UCSD-AML1 (cell line): ENCODE measurements at regions not wholly inside any gene's neighbourhood (a gene's known extent, or its start where the extent isn't known, plus 50 kb on each side); places are given as distances from the start of the nearest gene placed in this dataset.
"Not testable (repeated sequence)": the region's sequence is repeated elsewhere in the genome, so short reads cannot be mapped to it uniquely, and the experiment has no call there.

ENCODE experiments used
- DNase-seq: peaks from one replicate; lab custom pipeline; 2025; ENCODE audit not compliant: unreplicated experiment; lab: John Stamatoyannopoulos, UW

DNA sequence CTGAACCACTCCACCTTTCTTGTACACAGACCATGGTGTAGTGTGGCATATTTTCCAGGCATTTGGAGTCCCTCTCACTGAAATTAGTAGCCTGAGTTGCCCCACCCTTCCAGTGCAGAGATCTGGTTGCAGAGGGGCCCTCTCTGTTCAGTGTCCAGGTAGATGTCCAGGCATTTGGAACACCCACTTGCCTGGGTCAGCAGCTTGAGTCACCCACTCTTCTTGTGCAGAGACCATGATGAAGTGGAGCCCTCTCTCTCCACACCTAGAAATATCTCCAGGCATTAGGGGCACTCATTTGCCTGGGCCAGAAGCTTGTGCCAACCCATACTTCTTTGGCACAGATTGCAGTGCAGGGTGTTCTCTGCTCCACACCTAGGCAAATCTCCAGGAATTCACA is 2733.3 kb downstream of the PCDH7 start:
- no peak for DNase-seq

DNA sequence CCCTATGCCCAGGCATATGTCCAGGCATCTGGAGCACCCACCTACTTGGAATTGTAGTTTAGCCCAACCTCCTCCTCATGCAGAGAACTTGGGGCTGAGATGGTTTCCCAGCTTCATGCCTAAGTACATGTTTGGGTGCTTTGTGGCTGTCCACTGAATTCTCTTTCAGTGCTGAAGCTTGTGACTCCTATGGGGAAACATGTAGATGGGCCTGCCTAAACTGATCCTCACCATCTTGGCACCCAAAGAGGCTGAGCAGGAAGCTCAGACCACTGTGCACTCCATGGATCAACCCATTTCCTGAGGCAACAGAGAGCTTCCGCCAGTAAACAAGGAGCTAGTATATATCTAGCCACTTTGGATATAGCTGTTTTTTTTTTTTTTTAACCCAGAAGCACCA is 2733.7 kb downstream of the PCDH7 start:
- no peak for DNase-seq

DNA sequence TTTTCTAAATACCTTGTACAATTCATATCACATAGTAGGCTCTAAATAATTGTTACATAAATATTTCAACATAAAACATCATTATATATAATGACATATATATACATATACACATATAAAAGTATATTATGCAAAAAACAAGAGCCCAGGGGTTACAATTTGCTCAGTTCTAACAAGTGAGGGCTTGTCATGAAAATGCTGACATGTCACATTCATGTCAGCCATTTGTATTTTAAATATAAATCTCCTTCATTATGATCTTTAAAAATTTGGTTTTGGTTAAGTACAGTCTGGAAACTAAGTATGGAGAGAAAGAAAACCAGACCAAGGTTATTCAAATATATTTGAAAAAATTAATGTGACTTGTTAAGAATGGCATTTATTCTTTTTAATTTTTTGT is 2745.4 kb downstream of the PCDH7 start:
- DNase-seq = no peak

DNA sequence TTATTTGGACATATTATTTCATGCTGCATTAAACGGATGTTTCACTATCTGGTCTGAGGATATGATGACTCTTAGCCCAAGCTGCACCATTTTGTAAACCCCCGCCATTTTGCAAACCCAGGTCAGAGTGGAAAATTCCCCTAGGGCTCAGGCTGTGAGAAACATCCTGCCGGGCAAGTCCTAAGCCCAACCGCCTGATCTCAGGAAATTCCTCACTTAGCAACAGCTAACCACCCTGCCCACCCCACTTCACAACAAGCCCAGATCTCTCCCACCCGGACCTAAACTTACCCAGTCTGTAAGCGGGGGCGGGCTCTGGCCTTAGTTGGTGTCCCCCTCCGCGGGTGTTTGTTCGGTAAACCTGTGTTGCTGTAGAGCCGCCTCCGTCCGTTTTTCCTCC is 2747.1 kb downstream of the PCDH7 start:
- no peak for DNase-seq

DNA sequence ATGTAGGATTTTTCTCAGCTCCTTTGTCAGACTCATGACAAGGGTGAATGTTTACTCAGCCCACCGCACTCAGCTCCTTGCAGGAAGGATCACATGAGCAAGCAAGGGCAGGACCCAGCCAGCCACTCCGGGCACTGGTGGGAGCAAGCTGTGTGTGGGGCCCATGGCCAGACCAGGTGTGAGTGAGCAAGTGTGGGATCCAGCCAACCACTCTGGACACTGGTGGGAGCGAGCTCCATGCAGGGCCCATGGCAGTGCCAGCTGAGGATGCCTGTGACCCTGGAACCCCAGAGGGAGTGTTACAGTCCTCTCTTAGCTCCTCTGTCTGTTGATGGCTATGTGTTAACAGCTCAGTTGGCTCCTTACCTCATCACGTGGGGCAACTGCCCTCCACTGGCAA is 2750.6 kb downstream of the PCDH7 start:
- DNase-seq = no peak

DNA sequence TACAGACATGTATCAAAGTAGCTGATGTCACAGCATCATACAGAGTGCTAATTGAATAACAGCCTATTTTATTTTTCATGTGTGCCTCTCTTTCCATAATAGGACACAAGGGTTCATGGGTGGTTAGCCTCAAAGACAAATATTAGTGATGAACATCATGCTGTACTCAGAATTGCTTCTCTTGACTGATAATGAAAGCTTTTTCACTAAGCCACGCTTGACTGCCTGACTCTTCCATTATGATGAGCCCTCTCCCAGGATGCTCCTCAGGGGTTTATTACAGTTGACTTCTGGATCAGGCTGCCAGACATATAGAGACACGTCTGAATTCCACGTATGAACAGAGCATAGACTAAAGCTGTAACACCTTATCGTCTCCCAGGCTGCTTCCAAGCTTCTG is 2757.5 kb downstream of the PCDH7 start:
- DNase-seq = no peak

DNA sequence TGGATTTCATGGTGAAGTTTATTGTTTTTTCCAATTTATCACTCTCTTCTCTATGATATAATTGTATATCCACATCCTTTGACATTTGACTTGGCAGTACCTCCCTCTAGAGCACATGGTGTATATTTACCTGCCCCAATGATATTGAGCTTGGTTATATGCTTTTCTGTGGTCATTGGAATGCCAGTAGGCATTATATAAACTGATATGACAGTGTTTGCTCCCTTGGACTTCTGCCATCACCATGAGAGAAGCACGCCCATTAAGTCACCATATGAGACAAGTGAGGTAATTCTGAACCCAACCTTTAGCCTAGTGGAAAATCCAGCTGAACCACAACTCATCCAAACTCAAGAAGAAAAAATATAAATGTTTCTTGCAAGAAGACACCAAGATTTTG is 2761.5 kb downstream of the ARAP2 start:
- no peak for DNase-seq

DNA sequence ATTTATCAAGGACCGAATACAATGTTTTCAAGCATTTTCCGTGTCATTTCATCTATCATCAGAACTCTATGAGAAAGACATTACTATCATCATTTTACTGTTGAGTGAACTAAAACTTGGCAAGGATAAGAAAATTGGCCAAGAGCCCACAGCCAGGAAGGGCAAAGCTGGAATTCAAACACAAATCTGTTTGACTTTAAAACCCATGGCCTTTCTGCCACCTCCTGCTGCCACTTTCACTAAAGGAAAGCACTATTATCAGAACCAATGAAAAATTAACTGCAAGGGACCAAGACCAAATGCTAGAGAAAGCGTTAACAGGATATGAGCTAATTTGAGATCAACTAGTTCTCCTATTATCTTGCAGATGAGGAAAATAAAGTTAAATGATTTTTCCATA is 2759.2 kb downstream of the ARAP2 start:
- DNase-seq = no peak

DNA sequence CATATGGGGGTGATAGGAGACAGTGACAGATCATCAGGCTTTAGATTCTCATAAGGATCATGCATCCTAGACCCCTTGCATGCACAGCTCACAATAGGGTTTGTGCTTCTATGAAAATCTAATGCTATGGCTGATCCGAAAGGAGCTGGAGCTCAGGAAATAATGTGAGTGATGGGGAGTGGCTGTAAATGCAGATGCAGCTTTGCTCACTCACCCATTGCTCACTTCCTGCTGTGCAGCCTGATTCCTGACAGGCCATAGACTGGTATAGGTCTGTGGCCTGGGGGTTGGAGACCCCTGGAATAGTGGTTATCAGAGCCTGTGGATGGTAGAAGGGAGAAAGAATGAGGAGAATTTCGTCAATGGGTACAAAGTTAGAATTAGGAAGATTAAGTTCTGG is 2751.1 kb downstream of the ARAP2 start:
- no peak for DNase-seq

DNA sequence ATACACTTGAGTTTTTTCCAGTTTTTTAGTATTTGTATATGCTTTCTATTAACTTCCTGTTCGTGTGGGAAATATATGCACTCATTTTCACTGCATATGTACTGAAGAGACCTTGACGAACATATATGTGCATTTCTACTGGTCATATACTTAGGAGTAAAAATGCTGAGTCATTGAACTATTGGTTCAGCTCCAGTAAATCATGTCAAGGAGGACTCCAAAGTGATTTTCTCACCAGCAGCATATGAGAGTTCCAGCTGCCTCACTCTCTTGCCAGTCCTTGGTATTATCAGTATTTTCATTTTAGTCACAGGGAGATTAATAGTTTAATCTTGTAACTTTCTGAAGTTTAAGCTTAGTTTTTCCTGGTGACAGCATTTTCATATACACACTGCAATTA is 2750.2 kb downstream of the ARAP2 start:
- no peak for DNase-seq

DNA sequence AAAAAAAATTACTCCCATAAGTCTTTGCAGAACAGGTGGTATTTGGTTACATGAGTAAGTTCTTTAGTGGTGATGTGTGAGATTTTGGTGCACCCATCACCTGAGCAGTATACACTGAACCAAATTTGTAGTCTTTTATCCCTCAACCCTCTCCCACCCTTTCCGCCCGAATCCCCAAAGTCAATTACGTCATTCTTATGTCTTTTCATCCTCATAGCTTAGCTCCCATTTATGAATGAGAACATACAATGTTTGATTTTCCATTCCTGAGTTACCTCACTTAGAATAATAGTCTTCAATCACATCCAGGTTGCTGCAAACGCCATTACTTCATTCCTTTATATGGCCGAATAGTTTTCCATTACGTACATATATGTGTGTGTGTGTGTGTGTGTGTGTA is 2742.7 kb downstream of the ARAP2 start:
- DNase-seq = not testable (repeated sequence)

DNA sequence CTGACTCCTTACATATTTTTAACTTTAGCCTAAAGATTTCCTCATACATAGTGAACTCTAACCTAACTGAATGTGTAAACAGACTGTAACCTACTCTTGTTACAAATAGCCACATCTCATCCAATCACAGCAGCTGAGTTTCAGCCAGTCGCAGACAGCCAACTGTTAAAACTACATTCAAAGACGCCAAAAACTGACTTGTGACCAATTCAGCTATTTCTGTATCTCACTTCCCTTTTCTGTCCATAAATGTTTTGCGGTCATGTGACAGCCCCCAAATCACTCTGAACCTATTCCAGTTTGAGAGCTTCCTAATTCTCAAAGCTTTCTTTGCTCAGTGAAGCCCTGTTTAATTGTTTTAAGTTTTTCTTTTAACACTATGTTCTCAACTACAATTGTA is 2731.9 kb downstream of the ARAP2 start:
- DNase-seq = no peak

DNA sequence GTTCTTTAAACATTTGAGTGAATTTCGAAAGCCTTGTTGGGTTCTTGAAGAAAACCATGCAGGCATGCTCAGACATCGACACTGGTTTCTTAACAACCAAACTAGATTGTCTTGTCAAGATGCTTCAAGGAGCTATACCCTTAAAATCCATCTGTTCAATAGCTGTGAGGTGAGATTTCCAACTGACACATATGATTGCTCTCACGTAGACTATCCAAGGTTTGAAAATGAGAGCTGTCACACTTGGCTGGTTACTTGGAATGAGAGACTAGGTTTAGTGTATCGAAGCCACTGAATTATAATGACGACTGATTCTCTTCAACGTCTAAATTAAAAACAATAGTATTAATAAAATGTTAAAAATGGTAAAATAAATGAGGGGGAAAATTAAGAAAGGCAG is 2725.5 kb downstream of the ARAP2 start:
- no peak for DNase-seq

DNA sequence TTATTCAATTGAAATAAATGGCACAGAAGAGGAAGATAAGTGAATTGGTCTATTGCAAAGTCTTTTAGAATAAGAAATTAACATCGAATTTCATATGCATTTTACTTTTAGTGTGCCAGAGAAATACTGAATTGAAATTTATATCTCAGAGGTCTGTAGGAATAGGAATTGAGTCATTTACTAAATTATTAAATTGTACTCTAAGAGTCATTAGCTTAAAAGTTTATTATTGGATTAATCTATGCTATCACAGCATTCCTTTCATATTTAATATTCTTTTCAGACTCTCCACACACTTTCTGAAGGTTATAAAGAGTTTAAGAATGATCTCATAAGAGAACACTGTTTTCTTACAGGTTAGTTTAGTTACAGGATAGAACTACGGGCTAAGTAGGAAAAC is 2711.5 kb downstream of the ARAP2 start:
- no peak for DNase-seq

DNA sequence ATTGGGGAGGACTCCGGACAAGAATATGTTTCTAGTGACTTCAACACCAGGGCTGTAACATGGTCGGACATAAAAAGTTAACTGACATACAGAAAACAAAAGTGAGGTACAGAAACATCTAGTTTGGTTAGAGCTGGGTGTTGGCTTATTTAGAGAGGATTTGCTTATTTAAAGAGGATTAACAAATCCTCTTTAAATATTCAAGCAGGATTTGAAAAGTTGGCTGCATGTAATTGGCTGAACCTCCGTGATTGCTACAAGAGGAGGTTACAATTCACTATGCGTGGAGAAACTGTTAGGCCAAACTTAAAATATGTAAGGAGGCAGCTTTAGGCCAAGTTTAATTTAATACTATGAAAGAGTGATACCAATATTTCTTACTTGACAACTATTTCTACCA is 2707.4 kb downstream of the ARAP2 start:
- no peak for DNase-seq

DNA sequence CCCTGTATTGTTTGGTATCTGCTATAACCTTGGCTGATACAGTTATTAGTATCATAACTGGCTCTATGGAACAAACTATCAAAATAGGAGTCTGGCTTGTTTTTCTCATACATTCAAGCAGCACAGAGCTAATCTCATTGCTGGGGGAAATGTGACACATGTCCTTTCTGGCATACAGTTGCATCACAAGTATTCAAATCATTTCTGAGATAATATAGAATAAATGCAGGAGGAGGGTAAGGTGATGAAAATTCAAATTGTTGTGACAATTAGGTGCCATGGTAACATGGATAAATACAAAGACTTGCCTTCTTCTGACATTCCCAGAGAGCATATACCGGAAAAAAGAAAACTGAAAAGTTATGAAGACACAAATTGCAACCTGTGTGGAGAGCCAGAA is 2706.8 kb downstream of the ARAP2 start:
- DNase-seq = no peak

DNA sequence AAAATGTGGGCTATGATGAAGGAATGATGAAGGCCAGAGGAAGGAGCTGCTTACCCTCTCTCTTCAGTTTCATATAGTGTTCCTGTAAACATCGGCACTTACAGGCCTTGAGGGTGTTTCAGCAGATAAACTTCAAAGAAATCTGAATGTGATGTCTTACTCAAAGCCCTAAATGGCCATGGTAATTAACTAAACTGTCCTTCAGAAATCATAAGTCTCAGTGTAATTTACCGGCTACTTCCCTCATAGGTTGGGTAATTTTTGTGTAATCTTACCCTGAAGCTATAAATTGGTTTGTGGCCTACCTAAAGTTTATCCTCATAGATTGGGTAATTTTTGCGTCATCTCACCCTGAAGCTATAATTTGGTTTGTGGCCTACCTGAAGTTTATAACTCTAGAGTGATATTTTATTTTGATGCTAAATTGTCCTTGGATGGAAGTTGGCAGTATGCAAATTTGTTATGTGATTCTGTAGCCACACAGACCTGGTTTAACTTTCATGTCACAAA is 2700.3 kb downstream of the ARAP2 start:
- DNase-seq = no peak

DNA sequence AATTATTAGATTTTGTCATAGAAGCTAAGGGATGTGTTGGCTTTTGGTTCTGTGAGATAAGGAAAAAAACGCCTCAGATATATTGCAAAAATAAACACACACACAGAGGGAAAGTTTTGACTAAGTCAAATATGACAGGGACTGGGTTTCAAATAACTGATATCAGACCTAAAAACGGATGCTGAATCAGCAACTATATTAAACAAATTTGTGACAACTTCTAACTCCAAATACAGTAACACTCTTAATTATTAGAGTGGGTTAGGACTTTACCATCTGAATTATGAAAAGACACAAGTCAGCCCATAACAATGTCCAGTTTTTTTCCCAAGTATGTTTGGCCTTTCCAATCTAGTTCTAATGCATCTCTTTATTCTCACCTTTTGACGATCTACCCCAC is 2693.1 kb downstream of the ARAP2 start:
- no peak for DNase-seq

DNA sequence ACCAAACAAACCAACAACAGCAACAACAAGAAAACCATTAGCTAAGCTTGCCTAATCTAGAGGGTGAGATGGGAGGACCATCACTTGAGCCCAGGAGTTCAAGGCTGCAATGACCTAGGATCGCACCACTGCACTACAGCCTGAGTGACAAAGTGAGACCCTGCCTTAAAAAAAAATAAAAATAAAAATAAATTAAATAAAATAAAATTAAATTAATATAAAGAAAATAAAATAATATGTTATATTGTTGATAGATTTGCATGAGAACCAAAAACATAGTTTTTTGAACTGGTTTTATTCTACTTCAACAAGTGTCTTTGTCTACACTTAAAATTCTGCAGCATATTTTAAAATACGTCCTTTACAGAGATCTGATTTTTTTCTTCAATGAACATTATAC is 2683.1 kb downstream of the ARAP2 start:
- DNase-seq = no peak

DNA sequence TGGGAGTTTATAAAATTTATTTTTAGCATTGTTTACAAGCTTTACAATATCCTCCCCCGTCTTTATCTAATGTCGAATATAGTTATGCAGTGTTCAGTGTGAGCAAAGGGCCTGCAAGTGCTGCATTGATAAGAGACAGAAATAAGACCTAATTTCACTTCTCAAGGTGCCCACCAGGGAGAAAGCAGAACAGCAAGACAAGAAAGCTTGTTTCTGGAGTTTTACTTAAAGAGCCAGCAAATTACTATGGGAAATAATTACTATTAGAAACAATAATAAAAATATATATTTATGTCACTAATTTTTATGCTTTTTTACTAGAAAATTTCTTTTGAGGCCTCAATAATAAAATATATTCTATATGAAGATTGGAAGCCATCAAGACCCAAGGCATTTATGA is 2677.7 kb downstream of the ARAP2 start:
- DNase-seq = no peak

DNA sequence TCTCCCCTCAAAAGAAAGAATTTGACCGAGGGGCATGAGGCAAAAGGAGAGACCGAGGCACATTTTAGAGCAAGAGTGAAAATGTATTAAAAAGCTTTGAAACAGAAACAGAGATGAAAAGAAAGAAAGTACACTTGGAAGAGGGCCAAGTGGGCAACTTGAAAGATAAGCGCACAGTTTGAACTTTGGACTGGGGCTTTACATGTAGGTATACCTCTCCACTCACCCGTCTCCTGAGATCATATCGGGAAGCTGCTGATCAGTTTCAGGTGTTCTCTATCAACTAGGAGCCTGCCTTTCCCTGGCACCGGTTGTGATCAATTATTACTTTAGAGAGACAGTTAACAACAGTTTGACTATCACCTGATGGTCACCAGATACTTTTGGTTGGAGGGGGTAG is 2666.5 kb downstream of the ARAP2 start:
- DNase-seq = no peak

DNA sequence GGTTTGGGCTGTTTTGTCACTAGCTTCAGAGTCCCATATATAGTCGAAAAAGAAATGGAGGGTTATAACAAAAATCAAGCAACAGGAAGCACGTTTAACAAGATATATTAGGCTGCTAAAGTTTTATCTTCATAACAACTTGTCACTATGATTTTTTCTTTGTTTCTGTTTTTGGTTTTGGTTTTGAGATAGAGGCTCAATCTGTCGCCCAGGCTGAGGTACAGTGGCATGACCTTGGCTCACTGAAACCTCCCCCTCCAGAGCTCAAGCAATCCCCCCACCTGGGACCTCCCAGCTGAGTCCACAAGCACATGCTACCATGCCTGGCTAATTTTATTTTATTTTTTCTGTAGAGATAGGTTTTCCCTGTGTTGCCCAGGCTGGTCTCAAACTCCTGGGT is 2664.4 kb downstream of the ARAP2 start:
- DNase-seq = no peak

DNA sequence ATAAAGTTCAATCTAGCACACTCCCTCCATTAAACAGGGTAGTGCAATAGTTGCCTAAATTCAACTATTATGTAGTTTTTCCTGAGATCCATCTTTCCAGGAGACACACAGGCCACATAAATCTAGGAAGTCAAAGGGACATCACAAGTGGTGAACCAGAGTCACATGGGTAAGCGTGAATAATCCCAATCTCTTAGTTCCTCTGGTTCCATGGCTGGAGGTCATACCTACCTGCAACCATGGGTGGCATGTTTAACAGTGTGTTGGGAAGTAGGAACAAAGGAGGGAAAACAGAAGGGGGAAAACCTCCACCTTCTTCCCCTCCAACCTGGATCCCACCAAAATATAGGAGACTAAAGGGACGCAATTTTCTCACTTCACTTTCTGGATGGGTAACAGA is 2651.6 kb downstream of the ARAP2 start:
- no peak for DNase-seq

DNA sequence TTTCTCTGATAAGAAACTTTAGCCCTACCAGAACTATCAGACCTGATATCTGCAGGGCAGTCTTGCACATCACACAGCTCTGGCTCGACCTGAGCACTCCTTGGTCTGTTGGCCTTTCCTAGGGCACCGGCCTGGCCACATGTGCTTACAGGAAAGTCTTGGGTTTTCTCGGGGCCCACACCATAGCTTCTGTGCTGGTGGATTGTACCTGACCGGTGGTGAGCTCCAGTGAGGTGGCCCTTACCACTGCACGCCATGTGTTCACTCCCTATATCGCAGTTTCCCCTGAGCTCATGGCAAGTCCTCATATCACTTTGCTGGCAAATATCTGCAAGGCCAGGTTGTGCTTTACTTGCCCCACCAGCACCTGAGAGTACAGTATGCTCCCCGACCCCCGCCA is 2637.4 kb downstream of the ARAP2 start:
- no peak for DNase-seq
